ENCODE measurements at regions not wholly inside any gene's neighbourhood (a gene's known extent, or its start where the extent isn't known, plus 50 kb on each side); places are given as distances from the start of the nearest gene placed in this dataset.

DNA sequence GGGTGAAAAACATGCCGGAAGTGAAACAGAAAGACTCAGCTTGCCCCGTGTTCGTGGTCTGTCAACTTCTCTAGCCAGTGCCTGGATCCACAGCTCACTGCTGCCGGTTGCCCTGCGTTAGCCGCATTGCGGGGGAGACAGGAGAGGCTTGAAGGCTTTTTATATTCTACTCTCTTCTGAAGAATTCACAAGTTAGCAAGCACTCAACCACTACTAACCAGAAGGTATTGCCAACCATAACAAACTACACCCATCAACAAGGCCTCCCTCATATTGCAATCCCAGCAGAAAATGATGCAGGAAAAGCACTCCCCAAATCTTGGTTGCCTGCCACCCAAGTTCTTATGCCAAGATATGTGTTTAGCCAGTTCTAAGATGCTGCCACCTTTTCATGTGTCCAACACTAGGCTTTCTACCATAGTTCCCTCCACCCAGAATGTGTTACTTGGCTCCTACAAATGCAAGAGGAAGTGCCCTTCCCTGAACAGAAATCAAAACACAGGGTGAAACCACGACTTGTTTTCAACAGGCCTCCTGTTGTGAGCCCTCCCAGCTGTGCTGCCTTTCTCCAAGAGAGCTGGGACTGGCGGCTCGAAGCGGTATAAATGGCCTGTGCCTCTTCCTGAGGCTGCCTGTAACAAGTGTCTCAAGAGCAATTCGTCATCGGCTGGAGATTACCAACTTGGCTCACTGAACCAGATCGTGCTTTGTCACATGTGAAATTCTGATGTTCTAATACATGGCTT is 129.0 kb downstream of the SNX18 start:
- Histone ChIP-seq H3K27me3 (ENCODE audit: control insufficient read depth in 5 of 5, insufficient read depth in 4 of 5, low read length in 5 of 5) (no peaks in the 10 kb centered on the region), H3K4me3 (ENCODE audit: low read depth in 1 of 5, low read length in 5 of 5) (peak overlapping the region; percentile 1 to 58 (median 32)), H3K9me3 (ENCODE audit: control insufficient read depth in 5 of 5, low read length in 5 of 5) (no peaks in the 10 kb centered on the region), H3K27ac (ENCODE audit: low read depth, low read length) (peak overlapping the region; percentile 75), H3K9ac (ENCODE audit: low read length in 5 of 5) (peak overlapping the region in 2 of 5 donors; percentile 7 to 12), H3K4me1 (ENCODE audit: control insufficient read depth in 5 of 5, insufficient read depth in 5 of 5, low read length in 5 of 5) (peaks cover 0 to 41% (median 36%) of the 10 kb centered on the region in 5 donors), H3K36me3 (ENCODE audit: control insufficient read depth in 5 of 5, insufficient read depth in 5 of 5, low read length in 5 of 5) (no peaks in the 10 kb centered on the region)

GRCh38 chr5:54645882-54646355 is 128.4 kb downstream of the SNX18 start:
- Histone ChIP-seq H3K4me3 (ENCODE audit: low read depth in 1 of 5, low read length in 5 of 5) (peak overlapping the region; percentile 1 to 58 (median 32)), H3K36me3 (ENCODE audit: control insufficient read depth in 5 of 5, insufficient read depth in 5 of 5, low read length in 5 of 5) (no peaks in the 10 kb centered on the region)

GRCh38 chr5:54644226-54644625 is 126.7 kb downstream of the SNX18 start:
- Histone ChIP-seq H3K27ac (ENCODE audit: low read depth, low read length) (no peak overlapping the region), H3K4me3 (ENCODE audit: low read depth in 1 of 5, low read length in 5 of 5) (no peak overlapping the region), H3K9me3 (ENCODE audit: control insufficient read depth in 5 of 5, low read length in 5 of 5) (no peaks in the 10 kb centered on the region), H3K4me1 (ENCODE audit: control insufficient read depth in 5 of 5, insufficient read depth in 5 of 5, low read length in 5 of 5) (peaks cover 0 to 38% (median 33%) of the 10 kb centered on the region in 5 donors), H3K9ac (ENCODE audit: low read length in 5 of 5) (no peak overlapping the region), H3K27me3 (ENCODE audit: control insufficient read depth in 5 of 5, insufficient read depth in 4 of 5, low read length in 5 of 5) (no peaks in the 10 kb centered on the region), H3K36me3 (ENCODE audit: control insufficient read depth in 5 of 5, insufficient read depth in 5 of 5, low read length in 5 of 5) (no peaks in the 10 kb centered on the region)

More at GRCh38 chr5:54645882-54646355, 128.4 kb downstream of the SNX18 start:
- Histone ChIP-seq H3K27ac (ENCODE audit: low read depth, low read length) (peak overlapping the region; percentile 75), H3K4me1 (ENCODE audit: control insufficient read depth in 5 of 5, insufficient read depth in 5 of 5, low read length in 5 of 5) (peaks cover 0 to 38% (median 33%) of the 10 kb centered on the region in 5 donors), H3K27me3 (ENCODE audit: control insufficient read depth in 5 of 5, insufficient read depth in 4 of 5, low read length in 5 of 5) (no peaks in the 10 kb centered on the region), H3K9ac (ENCODE audit: low read length in 5 of 5) (peak overlapping the region in 1 of 5 donors; percentile 30), H3K9me3 (ENCODE audit: control insufficient read depth in 5 of 5, low read length in 5 of 5) (no peaks in the 10 kb centered on the region)

- H3K9me3 ChIP-seq (ENCODE audit: control insufficient read depth in 5 of 5, low read length in 5 of 5): no peaks in the 10 kb centered on the region
- H3K9ac ChIP-seq (ENCODE audit: low read length in 5 of 5): no peak overlapping the region
- H3K4me1 ChIP-seq (ENCODE audit: control insufficient read depth in 5 of 5, insufficient read depth in 5 of 5, low read length in 5 of 5): peaks cover 0 to 38% (median 33%) of the 10 kb centered on the region in 5 donors
- H3K36me3 ChIP-seq (ENCODE audit: control insufficient read depth in 5 of 5, insufficient read depth in 5 of 5, low read length in 5 of 5): no peaks in the 10 kb centered on the region
- no peak overlapping the region for H3K4me3 ChIP-seq (ENCODE audit: low read depth in 1 of 5, low read length in 5 of 5)
- no peaks in the 10 kb centered on the region for H3K27me3 ChIP-seq (ENCODE audit: control insufficient read depth in 5 of 5, insufficient read depth in 4 of 5, low read length in 5 of 5)
- no peak overlapping the region for H3K27ac ChIP-seq (ENCODE audit: low read depth, low read length)
These were observed 126.1 kb downstream of the SNX18 start for GRCh38 chr5:54643685-54644106.

DNA sequence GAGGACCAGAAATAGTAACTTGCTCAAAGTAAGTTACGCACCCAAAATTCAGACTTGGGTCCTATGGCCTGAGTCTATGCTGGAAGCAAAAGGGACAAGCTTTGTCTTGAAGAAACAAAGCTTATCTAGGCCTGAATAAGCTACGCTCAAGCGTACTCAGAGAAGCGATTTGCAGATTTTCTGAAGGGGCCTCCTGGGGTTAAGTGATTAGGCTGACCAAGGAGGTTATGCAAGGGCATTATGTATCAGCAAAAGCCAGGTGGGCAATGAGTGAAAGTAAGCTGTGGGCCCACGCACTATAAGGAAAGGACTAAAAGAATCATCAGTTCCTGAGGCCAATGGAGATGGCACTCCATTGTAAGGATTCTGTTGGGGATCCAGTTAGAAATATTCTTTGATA is 122.1 kb downstream of the SNX18 start:
- Histone ChIP-seq H3K36me3 (ENCODE audit: control insufficient read depth in 5 of 5, insufficient read depth in 5 of 5, low read length in 5 of 5) (no peaks in the 10 kb centered on the region), H3K4me3 (ENCODE audit: low read depth in 1 of 5, low read length in 5 of 5) (no peak overlapping the region), H3K27me3 (ENCODE audit: control insufficient read depth in 5 of 5, insufficient read depth in 4 of 5, low read length in 5 of 5) (no peaks in the 10 kb centered on the region), H3K4me1 (ENCODE audit: control insufficient read depth in 5 of 5, insufficient read depth in 5 of 5, low read length in 5 of 5) (peaks cover 0 to 15% (median 12%) of the 10 kb centered on the region in 5 donors), H3K27ac (ENCODE audit: low read depth, low read length) (no peak overlapping the region), H3K9ac (ENCODE audit: low read length in 5 of 5) (no peak overlapping the region), H3K9me3 (ENCODE audit: control insufficient read depth in 5 of 5, low read length in 5 of 5) (no peaks in the 10 kb centered on the region)

- Histone ChIP-seq H3K4me1 (ENCODE audit: control insufficient read depth in 5 of 5, insufficient read depth in 5 of 5, low read length in 5 of 5) (peaks cover 0 to 15% (median 2%) of the 10 kb centered on the region in 5 donors), H3K36me3 (ENCODE audit: control insufficient read depth in 5 of 5, insufficient read depth in 5 of 5, low read length in 5 of 5) (no peaks in the 10 kb centered on the region), H3K4me3 (ENCODE audit: low read depth in 1 of 5, low read length in 5 of 5) (no peak overlapping the region), H3K27me3 (ENCODE audit: control insufficient read depth in 5 of 5, insufficient read depth in 4 of 5, low read length in 5 of 5) (no peaks in the 10 kb centered on the region), H3K9ac (ENCODE audit: low read length in 5 of 5) (no peak overlapping the region), H3K9me3 (ENCODE audit: control insufficient read depth in 5 of 5, low read length in 5 of 5) (no peaks in the 10 kb centered on the region), H3K27ac (ENCODE audit: low read depth, low read length) (no peak overlapping the region)
These were observed 120.5 kb downstream of the SNX18 start for GRCh38 chr5:54638106-54638505.

DNA sequence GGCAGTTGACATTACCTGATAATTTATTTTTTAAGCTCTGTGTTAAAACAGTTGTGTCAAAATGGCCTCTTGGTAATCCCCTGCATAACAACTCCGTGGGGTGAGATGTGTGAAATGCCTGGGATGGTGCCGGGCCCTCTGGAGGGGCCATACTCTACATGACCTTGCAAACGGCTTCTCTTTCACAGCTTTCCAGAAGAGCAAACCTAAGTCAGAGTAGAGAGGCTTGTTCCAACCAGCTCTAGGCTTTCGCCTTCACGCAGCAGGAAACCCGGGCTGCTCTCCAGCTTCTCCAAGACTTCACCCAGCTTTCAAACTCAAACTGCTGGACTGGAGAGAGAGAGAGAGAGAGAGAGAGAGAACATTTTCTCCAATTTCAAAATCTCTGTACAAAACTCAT is 120.1 kb downstream of the SNX18 start:
- H3K4me1 ChIP-seq (ENCODE audit: control insufficient read depth in 5 of 5, insufficient read depth in 5 of 5, low read length in 5 of 5): peaks cover 0 to 17% (median 5%) of the 10 kb centered on the region in 5 donors
- H3K36me3 ChIP-seq (ENCODE audit: control insufficient read depth in 5 of 5, insufficient read depth in 5 of 5, low read length in 5 of 5): no peaks in the 10 kb centered on the region
- H3K9ac ChIP-seq (ENCODE audit: low read length in 5 of 5): no peak overlapping the region
- no peak overlapping the region for H3K27ac ChIP-seq (ENCODE audit: low read depth, low read length)
- H3K27me3 ChIP-seq (ENCODE audit: control insufficient read depth in 5 of 5, insufficient read depth in 4 of 5, low read length in 5 of 5): no peaks in the 10 kb centered on the region
- no peaks in the 10 kb centered on the region for H3K9me3 ChIP-seq (ENCODE audit: control insufficient read depth in 5 of 5, low read length in 5 of 5)
- no peak overlapping the region for H3K4me3 ChIP-seq (ENCODE audit: low read depth in 1 of 5, low read length in 5 of 5)

DNA sequence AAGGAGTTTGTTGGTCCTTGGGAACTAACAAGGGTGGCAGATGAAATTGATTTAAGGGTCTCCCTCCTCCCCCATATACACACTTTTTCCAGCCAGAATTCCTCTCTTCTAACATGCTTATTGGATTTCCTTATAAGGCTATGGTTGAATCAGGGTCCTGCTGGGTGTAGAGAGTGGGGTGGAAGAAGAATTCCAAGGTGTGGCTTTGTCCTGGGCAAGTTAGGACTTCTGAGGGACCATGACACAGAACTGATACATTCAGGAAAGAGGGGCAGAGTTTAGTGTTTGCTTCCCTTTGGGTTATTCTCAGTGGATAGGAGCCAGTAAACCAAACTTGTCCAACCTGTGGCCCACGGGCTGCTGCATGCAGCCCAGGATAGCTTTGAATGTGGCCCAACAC is 116.5 kb downstream of the SNX18 start:
- peaks cover 3 to 31% (median 19%) of the 10 kb centered on the region in 5 donors for H3K4me1 ChIP-seq (ENCODE audit: control insufficient read depth in 5 of 5, insufficient read depth in 5 of 5, low read length in 5 of 5)
- H3K27ac ChIP-seq (ENCODE audit: low read depth, low read length): no peak overlapping the region

GRCh38 chr5:54632131-54632701 is 114.7 kb downstream of the SNX18 start:
- H3K4me1 ChIP-seq (ENCODE audit: control insufficient read depth in 5 of 5, insufficient read depth in 5 of 5, low read length in 5 of 5): peaks cover 3 to 23% (median 14%) of the 10 kb centered on the region in 5 donors

More for the DNA sequence above, 116.5 kb downstream of the SNX18 start:
- Histone ChIP-seq H3K9ac (ENCODE audit: low read length in 5 of 5) (no peak overlapping the region), H3K4me3 (ENCODE audit: low read depth in 1 of 5, low read length in 5 of 5) (no peak overlapping the region), H3K27me3 (ENCODE audit: control insufficient read depth in 5 of 5, insufficient read depth in 4 of 5, low read length in 5 of 5) (no peaks in the 10 kb centered on the region), H3K36me3 (ENCODE audit: control insufficient read depth in 5 of 5, insufficient read depth in 5 of 5, low read length in 5 of 5) (no peaks in the 10 kb centered on the region), H3K9me3 (ENCODE audit: control insufficient read depth in 5 of 5, low read length in 5 of 5) (no peaks in the 10 kb centered on the region)

GRCh38 chr5:54630738-54631359 is 113.3 kb downstream of the SNX18 start:
- H3K9me3 ChIP-seq (ENCODE audit: control insufficient read depth in 5 of 5, low read length in 5 of 5): no peaks in the 10 kb centered on the region
- no peak overlapping the region for H3K9ac ChIP-seq (ENCODE audit: low read length in 5 of 5)
- no peak overlapping the region for H3K27ac ChIP-seq (ENCODE audit: low read depth, low read length)
- H3K36me3 ChIP-seq (ENCODE audit: control insufficient read depth in 5 of 5, insufficient read depth in 5 of 5, low read length in 5 of 5): no peaks in the 10 kb centered on the region
- H3K27me3 ChIP-seq (ENCODE audit: control insufficient read depth in 5 of 5, insufficient read depth in 4 of 5, low read length in 5 of 5): no peaks in the 10 kb centered on the region
- peaks cover 3 to 23% (median 14%) of the 10 kb centered on the region in 5 donors for H3K4me1 ChIP-seq (ENCODE audit: control insufficient read depth in 5 of 5, insufficient read depth in 5 of 5, low read length in 5 of 5)
- H3K4me3 ChIP-seq (ENCODE audit: low read depth in 1 of 5, low read length in 5 of 5): no peak overlapping the region

More at GRCh38 chr5:54632131-54632701, 114.7 kb downstream of the SNX18 start:
- Histone ChIP-seq H3K36me3 (ENCODE audit: control insufficient read depth in 5 of 5, insufficient read depth in 5 of 5, low read length in 5 of 5) (no peaks in the 10 kb centered on the region), H3K9me3 (ENCODE audit: control insufficient read depth in 5 of 5, low read length in 5 of 5) (no peaks in the 10 kb centered on the region), H3K9ac (ENCODE audit: low read length in 5 of 5) (no peak overlapping the region), H3K27ac (ENCODE audit: low read depth, low read length) (no peak overlapping the region), H3K4me3 (ENCODE audit: low read depth in 1 of 5, low read length in 5 of 5) (no peak overlapping the region), H3K27me3 (ENCODE audit: control insufficient read depth in 5 of 5, insufficient read depth in 4 of 5, low read length in 5 of 5) (no peaks in the 10 kb centered on the region)
